Lung (tissue), 11 donors: ENCODE measurements at regions not wholly inside any gene's neighbourhood (a gene's known extent, or its start where the extent isn't known, plus 50 kb on each side); places are given as distances from the start of the nearest gene placed in this dataset.

ENCODE experiments used
- ATAC-seq: fragments of 200-7000 bp; cut with Tn5 transposase; one replicate; pipeline ENCODE4 v1.9.1; 2020; ENCODE audit warnings: moderate number of reproducible peaks; ENCODE audit not compliant: insufficient read depth, low FRiP score
- DNase-seq, 3 donors: peaks; one replicate each; pipeline ENCODE4 v3.0.0-alpha.2; 2013 to 2017
- H3K27ac ChIP-seq, 2 donors: one replicate each; pipeline ENCODE4 v1.5.1; 2013; ENCODE audit warnings: mild to moderate bottlenecking in 2 of 2, moderate library complexity in 2 of 2, control low read depth in 1 of 2, inconsistent platforms in 1 of 2, low read depth in 1 of 2, low read length in 1 of 2
- H3K27me3 ChIP-seq, 3 donors: one replicate each; pipeline ENCODE4 v1.5.1; 2013; ENCODE audit warnings: low read length in 2 of 3; ENCODE audit not compliant: control insufficient read depth in 3 of 3, insufficient read depth in 3 of 3
- H3K36me3 ChIP-seq, 4 donors: one replicate each; pipeline ENCODE4 v1.5.1; 2013; ENCODE audit warnings: low read length in 4 of 4, mild to moderate bottlenecking in 1 of 4, moderate library complexity in 1 of 4; ENCODE audit not compliant: control insufficient read depth in 4 of 4, insufficient read depth in 4 of 4
- H3K4me1 ChIP-seq, 5 donors: one replicate each; pipeline ENCODE4 v1.5.1; 2013; ENCODE audit warnings: low read length in 5 of 5, mild to moderate bottlenecking in 2 of 5, moderate library complexity in 1 of 5; ENCODE audit not compliant: control insufficient read depth in 5 of 5, insufficient read depth in 5 of 5
- H3K4me3 ChIP-seq: one replicate; pipeline ENCODE4 v1.5.1; 2013; ENCODE audit warnings: mild to moderate bottlenecking, control low read depth, moderate library complexity
- H3K9ac ChIP-seq, 2 donors: one replicate each; pipeline ENCODE4 v1.5.1; 2013; ENCODE audit warnings: low read length in 2 of 2, control low read depth in 1 of 2; ENCODE audit not compliant: insufficient read depth in 1 of 2
- H3K9me3 ChIP-seq, 4 donors: one replicate each; pipeline ENCODE4 v1.5.1; 2013; ENCODE audit warnings: low read length in 3 of 4, mild to moderate bottlenecking in 1 of 4, moderate library complexity in 1 of 4; ENCODE audit not compliant: control insufficient read depth in 4 of 4, insufficient read depth in 3 of 4
- CTCF ChIP-seq: IDR thresholded peaks from 2 replicates; pipeline ENCODE4 v1.5.1; 2012; ENCODE audit warnings: mild to moderate bottlenecking; ENCODE audit errors: control extremely low read depth, extremely low read depth
- WGBS, 2 donors: extraction: QIAGEN DNeasy Blood & Tissue Kit; methylation state at CpG; one replicate each; pipeline ENCODE4 v1.1.7; 2013; 5-methylcytosine and 5-hydroxymethylcytosine counted together
- donor health status: control.
- donor health status: control.
- donor health status: Bipolar disorder and iron deficiency.
- donor health status: healthy.
- donor health status: DM: yes; HTN: yes; CAD: no.

GRCh38 chr6:20309186-20309585, 92.5 kb upstream of the E2F3 start:
- ATAC-seq (no peak), DNase-seq (peak in 2 of 3 donors; percentile 85 to 88)
- TF ChIP-seq CTCF, result no peak
- H3K9ac ChIP-seq, result no peak overlapping the region
- H3K27me3 ChIP-seq, result no peaks in the 10 kb centered on the region
- H3K9me3 ChIP-seq, result no peaks in the 10 kb centered on the region
- no peak overlapping the region for H3K4me3 ChIP-seq
- 60 to 76% methylated on average over 2 of the region's 2 CpGs for WGBS, 2 donors
- peaks cover 0 to 26% (median 1%) of the 10 kb centered on the region in 5 donors for H3K4me1 ChIP-seq
- no peak overlapping the region for H3K27ac ChIP-seq
- no peaks in the 10 kb centered on the region for H3K36me3 ChIP-seq

GRCh38 chr6:20310185-20310584, 91.5 kb upstream of the E2F3 start:
- ATAC-seq (no peak), DNase-seq (no peak)
- Histone ChIP-seq H3K27me3 (no peaks in the 10 kb centered on the region), H3K9me3 (no peaks in the 10 kb centered on the region), H3K4me3 (no peak overlapping the region), H3K27ac (no peak overlapping the region), H3K9ac (no peak overlapping the region), H3K4me1 (peaks cover 0 to 24% (median 1%) of the 10 kb centered on the region in 5 donors), H3K36me3 (no peaks in the 10 kb centered on the region)
- no peak for TF ChIP-seq CTCF
- WGBS, 2 donors, result 91 to 98% methylated on average over 1 of the region's 1 CpG

GRCh38 chr6:20312606-20313005, 89.1 kb upstream of the E2F3 start:
- no peak for ATAC-seq
- Histone ChIP-seq H3K4me1 (peaks cover 0 to 24% (median 1%) of the 10 kb centered on the region in 5 donors), H3K27ac (no peak overlapping the region), H3K4me3 (no peak overlapping the region), H3K36me3 (no peaks in the 10 kb centered on the region), H3K9me3 (no peaks in the 10 kb centered on the region), H3K27me3 (no peaks in the 10 kb centered on the region), H3K9ac (no peak overlapping the region)
- 61 to 62% methylated on average over 5 of the region's 5 CpGs for WGBS, 2 donors
- no peak for TF ChIP-seq CTCF
- peak in 1 of 3 donors; percentile 55 for DNase-seq

GRCh38 chr6:20313051-20313450, 88.6 kb upstream of the E2F3 start:
- H3K4me3 ChIP-seq, result no peak overlapping the region
- ATAC-seq (no peak), DNase-seq (no peak)
- no peaks in the 10 kb centered on the region for H3K27me3 ChIP-seq
- no peaks in the 10 kb centered on the region for H3K36me3 ChIP-seq
- H3K9ac ChIP-seq, result no peak overlapping the region
- H3K4me1 ChIP-seq, result peaks cover 0 to 24% (median 1%) of the 10 kb centered on the region in 5 donors
- TF ChIP-seq CTCF, result no peak
- WGBS, 2 donors, result 38 to 47% methylated on average over 3 of the region's 3 CpGs
- no peaks in the 10 kb centered on the region for H3K9me3 ChIP-seq
- no peak overlapping the region for H3K27ac ChIP-seq
